Ishikawa (cell line): ENCODE measurements at regions not wholly inside any gene's neighbourhood (a gene's known extent, or its start where the extent isn't known, plus 50 kb on each side); places are given as distances from the start of the nearest gene placed in this dataset.

Experiments
- CEBPB ChIP-seq: IDR thresholded peaks from 2 replicates; pipeline ENCODE4 v1.6.1; 2012
- CREB1 ChIP-seq: IDR thresholded peaks from 2 replicates; pipeline ENCODE4 v1.6.1; 2012; ENCODE audit warnings: low read depth
- EP300 ChIP-seq: IDR thresholded peaks from 2 replicates; pipeline ENCODE4 v1.6.1; 2012; ENCODE audit warnings: borderline replicate concordance
- FOXM1 ChIP-seq: IDR thresholded peaks from 2 replicates; pipeline ENCODE4 v1.6.1; 2012; ENCODE audit warnings: low read depth, borderline replicate concordance
- RAD21 ChIP-seq: IDR thresholded peaks from 2 replicates; pipeline ENCODE4 v1.6.1; 2012; ENCODE audit warnings: low read depth
- REST ChIP-seq: IDR thresholded peaks from 2 replicates; pipeline ENCODE4 v1.6.1; 2012; ENCODE audit warnings: low read depth, mild to moderate bottlenecking
- TAF1 ChIP-seq: IDR thresholded peaks from 2 replicates; pipeline ENCODE4 v1.6.1; 2012; ENCODE audit warnings: low read depth, mild to moderate bottlenecking
- TEAD4 ChIP-seq: IDR thresholded peaks from 2 replicates; pipeline ENCODE4 v1.6.1; 2012
- YY1 ChIP-seq: IDR thresholded peaks from 2 replicates; pipeline ENCODE4 v1.6.1; 2012; ENCODE audit warnings: low read depth
- ZBTB7A ChIP-seq: IDR thresholded peaks from 2 replicates; pipeline ENCODE4 v1.6.1; 2012; ENCODE audit warnings: low read depth
- TF ChIP-seq, protein P1 (sequence below): IDR thresholded peaks from 2 replicates; pipeline ENCODE4 v1.6.1; 2012
- TF ChIP-seq, protein P2 (sequence below): IDR thresholded peaks from 2 replicates; pipeline ENCODE4 v1.6.1; 2012

DNA sequence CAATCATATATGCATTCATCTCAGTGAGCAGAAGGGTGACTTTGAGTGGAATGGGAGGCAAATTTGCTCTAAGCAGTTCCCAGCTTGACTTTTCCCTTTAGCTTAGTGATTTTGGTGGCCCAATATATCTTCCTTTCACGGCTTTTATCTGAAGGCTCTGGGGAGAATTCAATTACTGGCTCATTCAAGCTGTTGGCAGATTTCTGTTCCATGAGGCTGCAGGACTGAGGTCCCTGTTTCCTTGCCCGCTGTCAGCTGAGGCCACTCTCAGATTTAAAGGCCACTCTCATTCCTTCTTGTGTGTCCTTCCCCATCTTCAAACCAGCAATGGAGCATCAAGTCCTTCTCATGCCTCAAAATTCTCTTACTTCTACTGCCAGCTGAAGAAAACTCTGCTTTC is 170.4 kb upstream of the ATP10A start:
- TF ChIP-seq ZBTB7A (no peak), TEAD4 (no peak), RAD21 (no peak), CEBPB (no peak), FOXM1 (no peak), TAF1 (no peak), CREB1 (no peak), EP300 (no peak), YY1 (no peak), REST (no peak)
- TF ChIP-seq, protein P1, sequence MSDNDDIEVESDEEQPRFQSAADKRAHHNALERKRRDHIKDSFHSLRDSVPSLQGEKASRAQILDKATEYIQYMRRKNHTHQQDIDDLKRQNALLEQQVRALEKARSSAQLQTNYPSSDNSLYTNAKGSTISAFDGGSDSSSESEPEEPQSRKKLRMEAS = no peak
- TF ChIP-seq, protein P2, sequence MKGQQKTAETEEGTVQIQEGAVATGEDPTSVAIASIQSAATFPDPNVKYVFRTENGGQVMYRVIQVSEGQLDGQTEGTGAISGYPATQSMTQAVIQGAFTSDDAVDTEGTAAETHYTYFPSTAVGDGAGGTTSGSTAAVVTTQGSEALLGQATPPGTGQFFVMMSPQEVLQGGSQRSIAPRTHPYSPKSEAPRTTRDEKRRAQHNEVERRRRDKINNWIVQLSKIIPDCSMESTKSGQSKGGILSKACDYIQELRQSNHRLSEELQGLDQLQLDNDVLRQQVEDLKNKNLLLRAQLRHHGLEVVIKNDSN = no peak
